Retinal pigment epithelial cell (primary cell): ENCODE measurements at regions not wholly inside any gene's neighbourhood (a gene's known extent, or its start where the extent isn't known, plus 50 kb on each side); places are given as distances from the start of the nearest gene placed in this dataset.
A peak's percentile ranks its signal among the peaks of the same experiment; 100 is the strongest.

Experiments
- DNase-seq: peaks from one replicate; pipeline ENCODE4 v3.0.0-alpha.2; 2010; ENCODE audit warnings: low read depth
- H3K4me3 ChIP-seq: 2 replicates; pipeline ENCODE4 v1.5.1; 2011; ENCODE audit warnings: mild to moderate bottlenecking, low read length, control low read depth, moderate library complexity
- TF ChIP-seq, protein P1 (sequence below): conservative IDR thresholded peaks from 2 replicates; pipeline ENCODE4 v1.5.1; 2011; ENCODE audit warnings: low read depth, low read length, control low read depth, inconsistent platforms

DNA sequence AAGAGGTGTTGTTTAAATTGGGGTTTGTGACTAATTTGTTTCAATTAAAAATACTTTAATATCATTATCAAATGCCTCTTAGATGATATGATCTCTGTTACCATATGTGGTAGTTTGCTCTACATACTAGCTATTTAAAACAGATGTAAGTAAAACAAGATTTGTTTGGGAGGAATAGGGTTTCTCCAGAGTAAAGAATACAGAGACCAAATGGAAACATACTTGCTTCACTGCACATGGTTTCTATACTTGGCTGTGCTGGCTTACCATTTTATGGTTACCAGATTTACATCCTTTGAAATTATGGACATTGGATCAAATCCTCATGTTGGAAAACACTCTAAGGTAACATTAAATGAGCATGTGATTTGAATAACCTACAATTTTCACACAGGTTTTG, 588.3 kb downstream of the CD109 start:
- H3K4me3 ChIP-seq: no peak overlapping the region
- TF ChIP-seq, protein P1, sequence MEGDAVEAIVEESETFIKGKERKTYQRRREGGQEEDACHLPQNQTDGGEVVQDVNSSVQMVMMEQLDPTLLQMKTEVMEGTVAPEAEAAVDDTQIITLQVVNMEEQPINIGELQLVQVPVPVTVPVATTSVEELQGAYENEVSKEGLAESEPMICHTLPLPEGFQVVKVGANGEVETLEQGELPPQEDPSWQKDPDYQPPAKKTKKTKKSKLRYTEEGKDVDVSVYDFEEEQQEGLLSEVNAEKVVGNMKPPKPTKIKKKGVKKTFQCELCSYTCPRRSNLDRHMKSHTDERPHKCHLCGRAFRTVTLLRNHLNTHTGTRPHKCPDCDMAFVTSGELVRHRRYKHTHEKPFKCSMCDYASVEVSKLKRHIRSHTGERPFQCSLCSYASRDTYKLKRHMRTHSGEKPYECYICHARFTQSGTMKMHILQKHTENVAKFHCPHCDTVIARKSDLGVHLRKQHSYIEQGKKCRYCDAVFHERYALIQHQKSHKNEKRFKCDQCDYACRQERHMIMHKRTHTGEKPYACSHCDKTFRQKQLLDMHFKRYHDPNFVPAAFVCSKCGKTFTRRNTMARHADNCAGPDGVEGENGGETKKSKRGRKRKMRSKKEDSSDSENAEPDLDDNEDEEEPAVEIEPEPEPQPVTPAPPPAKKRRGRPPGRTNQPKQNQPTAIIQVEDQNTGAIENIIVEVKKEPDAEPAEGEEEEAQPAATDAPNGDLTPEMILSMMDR: no peak
- no peak for DNase-seq

DNA sequence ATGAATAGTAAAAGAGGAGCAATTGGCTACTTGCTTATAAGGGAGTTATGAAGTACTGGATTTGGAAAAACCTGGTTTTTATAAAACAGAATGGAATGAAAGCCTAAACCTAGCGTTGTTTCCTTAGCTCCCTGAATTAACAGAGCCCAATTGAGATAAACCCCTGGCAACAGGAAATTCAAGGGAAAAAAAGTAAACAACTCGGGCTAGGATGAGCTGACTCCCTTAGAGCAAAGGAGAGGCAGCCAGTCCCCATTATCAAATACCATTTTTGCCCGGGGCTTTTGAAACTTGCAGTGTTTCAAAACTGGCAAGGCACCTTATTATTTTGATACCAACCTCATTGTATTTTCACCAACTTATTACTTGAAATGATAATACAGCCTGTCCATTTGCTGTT, 587.5 kb downstream of the CD109 start:
- H3K4me3 ChIP-seq: no peak overlapping the region
- no peak for DNase-seq
- TF ChIP-seq, protein P1: no peak

DNA sequence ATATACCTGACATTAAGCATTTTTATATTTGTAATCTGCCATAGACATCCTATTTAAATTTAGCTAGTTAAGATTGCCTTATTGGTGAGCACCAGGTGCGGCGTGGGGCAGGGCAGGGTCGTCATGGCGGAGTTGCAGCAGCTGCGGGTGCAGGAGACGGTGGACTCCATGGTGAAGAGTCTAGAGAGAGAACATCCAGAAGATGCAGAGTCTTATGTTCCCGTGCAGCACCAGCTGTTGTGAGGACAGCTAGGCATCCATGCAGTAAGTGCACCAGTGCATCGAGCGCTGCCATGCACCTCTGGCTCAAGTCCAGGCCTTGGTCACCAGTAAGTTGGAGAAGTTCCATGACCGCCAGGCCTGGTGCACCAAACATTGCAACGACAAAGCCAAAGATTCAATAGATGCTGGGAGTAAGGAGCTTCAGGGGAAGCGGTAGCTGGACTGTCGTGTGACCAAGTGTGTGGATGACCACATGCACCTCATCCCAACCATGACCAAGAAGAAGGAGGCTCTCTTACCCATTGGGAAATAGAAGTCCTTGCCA, 586.2 kb downstream of the CD109 start:
- TF ChIP-seq, protein P1: no peak
- no peak for DNase-seq
- H3K4me3 ChIP-seq: no peak overlapping the region

DNA sequence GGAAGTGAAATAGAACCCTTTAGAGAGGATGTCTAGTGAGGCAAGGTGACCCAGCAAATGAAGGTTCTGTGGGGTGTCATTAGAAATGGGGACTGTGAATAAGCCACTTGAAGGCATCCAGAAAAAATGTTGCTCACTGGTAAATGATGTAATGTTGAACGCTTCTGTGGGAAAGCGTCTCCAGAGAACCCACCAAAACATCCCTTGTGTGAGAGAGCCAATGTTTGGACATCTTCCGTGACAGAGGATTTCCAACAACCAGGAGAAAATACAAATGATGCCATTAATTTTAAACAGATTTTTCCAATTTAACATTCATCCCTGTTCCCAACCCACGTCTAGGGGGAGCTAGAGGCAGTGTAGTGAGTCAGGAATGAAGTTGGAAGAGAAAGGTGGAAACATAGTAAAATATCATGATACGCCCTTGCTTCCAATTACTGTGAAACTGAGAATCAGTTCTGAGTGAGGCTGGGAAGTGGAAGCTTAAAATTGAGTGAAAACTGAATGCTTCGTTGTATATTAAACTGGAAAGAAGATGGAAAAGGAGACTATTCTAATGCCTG, 584.2 kb downstream of the CD109 start:
- H3K4me3 ChIP-seq: no peak overlapping the region
- no peak for DNase-seq
- TF ChIP-seq, protein P1: no peak

DNA sequence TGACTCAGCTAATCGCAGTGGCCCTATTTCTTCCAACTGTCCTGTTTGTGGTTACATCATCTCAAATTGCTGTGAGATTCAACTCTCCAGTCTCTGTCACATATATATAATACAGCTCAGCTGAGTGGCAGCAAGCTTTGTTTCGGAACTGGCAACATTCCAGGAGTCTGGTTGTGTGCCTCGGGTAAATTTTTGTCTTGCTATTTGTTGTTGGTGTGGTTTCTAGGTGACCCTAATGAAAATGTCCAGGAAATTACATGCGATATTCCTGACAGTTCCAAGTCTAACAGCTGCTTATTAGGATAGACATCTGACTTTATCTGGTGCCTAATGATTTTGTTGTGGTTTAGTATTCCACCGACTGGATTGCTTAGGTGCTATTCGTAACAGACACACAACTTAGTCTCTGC, 581.8 kb downstream of the CD109 start:
- TF ChIP-seq, protein P1: no peak
- peak; percentile 28 for DNase-seq
- no peak overlapping the region for H3K4me3 ChIP-seq

DNA sequence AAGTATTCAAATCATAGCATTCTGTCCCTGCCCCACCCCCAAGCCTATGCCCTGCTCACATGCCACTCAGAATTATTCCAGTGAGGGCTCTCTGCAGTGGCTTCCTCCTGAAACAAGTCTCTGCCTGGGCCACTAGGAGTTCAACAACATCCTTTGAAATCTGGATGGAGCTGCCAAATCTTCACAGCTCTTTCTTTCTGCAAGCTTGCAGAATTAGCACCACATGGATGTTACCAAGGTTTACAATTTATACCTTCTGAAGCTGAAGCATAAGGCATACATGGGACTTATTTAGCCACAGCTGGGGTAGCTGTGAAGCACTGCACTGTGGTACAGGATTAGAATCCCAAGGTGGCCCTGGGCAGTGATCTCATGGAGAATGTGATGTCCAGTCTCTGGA, 577.5 kb downstream of the CD109 start:
- no peak overlapping the region for H3K4me3 ChIP-seq
- no peak for DNase-seq
- TF ChIP-seq, protein P1: no peak

DNA sequence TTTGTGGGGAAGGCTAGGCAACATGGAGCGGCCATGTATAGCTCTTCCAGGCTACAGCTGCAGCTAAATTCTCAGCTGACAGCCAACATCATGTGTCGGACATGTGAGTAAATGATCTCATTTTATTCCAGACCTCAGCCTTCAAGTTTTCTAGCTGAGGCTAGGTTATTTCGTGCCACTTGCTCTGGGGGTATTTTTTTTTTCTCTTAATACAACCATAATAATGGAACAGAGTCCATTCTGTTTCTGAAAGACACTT, 573.5 kb downstream of the CD109 start:
- TF ChIP-seq, protein P1: no peak
- DNase-seq: no peak
- no peak overlapping the region for H3K4me3 ChIP-seq
